ACC112 (cell line): ENCODE measurements at regions not wholly inside any gene's neighbourhood (a gene's known extent, or its start where the extent isn't known, plus 50 kb on each side); places are given as distances from the start of the nearest gene placed in this dataset.

ENCODE experiments used
- H2AFZ ChIP-seq: fragments of 200-600 bp; sonication (generic); one replicate; pipeline ENCODE4 v1.6.0; 2017; ENCODE audit warnings: antibody characterized with exemption, low read length; ENCODE audit not compliant: unreplicated experiment
- H3K27ac ChIP-seq: fragments of 200-600 bp; sonication (generic); 2 replicates; pipeline ENCODE4 v1.5.1; 2014; ENCODE audit warnings: low read depth, mild to moderate bottlenecking, antibody characterized with exemption, low read length, moderate library complexity
- H3K27me3 ChIP-seq: fragments of 200-600 bp; sonication (generic); 2 replicates; pipeline ENCODE4 v1.6.1; 2014; ENCODE audit warnings: mild to moderate bottlenecking, antibody characterized with exemption, low read length, moderate library complexity, mixed read lengths; ENCODE audit not compliant: insufficient read depth
- H3K36me3 ChIP-seq: fragments of 200-600 bp; sonication (generic); 2 replicates; pipeline ENCODE4 v1.6.1; 2016; ENCODE audit warnings: mild to moderate bottlenecking, antibody characterized with exemption, low read length, moderate library complexity, mixed read lengths; ENCODE audit not compliant: insufficient read depth
- H3K4me1 ChIP-seq: fragments of 200-600 bp; sonication (generic); one replicate; pipeline ENCODE4 v1.6.1; 2016; ENCODE audit warnings: low read length, mixed read lengths; ENCODE audit not compliant: insufficient read depth, unreplicated experiment, control insufficient read depth
- H3K4me3 ChIP-seq: fragments of 200-600 bp; sonication (generic); 2 replicates; pipeline ENCODE4 v1.5.1; 2014; ENCODE audit warnings: mild to moderate bottlenecking, low read depth, low read length
- H3K79me2 ChIP-seq: fragments of 200-600 bp; sonication (generic); one replicate; pipeline ENCODE4 v1.6.0; 2016; ENCODE audit warnings: low read length; ENCODE audit not compliant: control insufficient read depth, unreplicated experiment, insufficient read depth

GRCh38 chr3:26521261-26521660 is 101.3 kb upstream of the LRRC3B start:
- H3K27ac ChIP-seq = no peak overlapping the region
- no peak overlapping the region for H2AFZ ChIP-seq
- H3K27me3 ChIP-seq = no peaks in the 10 kb centered on the region
- no peaks in the 10 kb centered on the region for H3K4me1 ChIP-seq
- no peaks in the 10 kb centered on the region for H3K36me3 ChIP-seq
- no peaks in the 10 kb centered on the region for H3K79me2 ChIP-seq
- no peak overlapping the region for H3K4me3 ChIP-seq

- Histone ChIP-seq H3K4me1 (no peaks in the 10 kb centered on the region), H3K27ac (no peak overlapping the region), H3K27me3 (no peaks in the 10 kb centered on the region), H2AFZ (no peak overlapping the region), H3K4me3 (no peak overlapping the region), H3K79me2 (no peaks in the 10 kb centered on the region), H3K36me3 (no peaks in the 10 kb centered on the region)
Measured at GRCh38 chr3:26522919-26523318, 99.7 kb upstream of the LRRC3B start.

- Histone ChIP-seq H3K36me3 (no peaks in the 10 kb centered on the region), H2AFZ (no peak overlapping the region), H3K4me1 (no peaks in the 10 kb centered on the region), H3K27me3 (no peaks in the 10 kb centered on the region), H3K4me3 (no peak overlapping the region), H3K79me2 (no peaks in the 10 kb centered on the region), H3K27ac (no peak overlapping the region)
Measured at GRCh38 chr3:26525013-26525412, 97.6 kb upstream of the LRRC3B start.

- no peaks in the 10 kb centered on the region for H3K36me3 ChIP-seq
- H3K79me2 ChIP-seq = no peaks in the 10 kb centered on the region
- H2AFZ ChIP-seq = no peak overlapping the region
- no peaks in the 10 kb centered on the region for H3K4me1 ChIP-seq
- H3K27me3 ChIP-seq = no peaks in the 10 kb centered on the region
- no peak overlapping the region for H3K27ac ChIP-seq
- no peak overlapping the region for H3K4me3 ChIP-seq
Measured at GRCh38 chr3:26535151-26535550, 87.4 kb upstream of the LRRC3B start.

DNA sequence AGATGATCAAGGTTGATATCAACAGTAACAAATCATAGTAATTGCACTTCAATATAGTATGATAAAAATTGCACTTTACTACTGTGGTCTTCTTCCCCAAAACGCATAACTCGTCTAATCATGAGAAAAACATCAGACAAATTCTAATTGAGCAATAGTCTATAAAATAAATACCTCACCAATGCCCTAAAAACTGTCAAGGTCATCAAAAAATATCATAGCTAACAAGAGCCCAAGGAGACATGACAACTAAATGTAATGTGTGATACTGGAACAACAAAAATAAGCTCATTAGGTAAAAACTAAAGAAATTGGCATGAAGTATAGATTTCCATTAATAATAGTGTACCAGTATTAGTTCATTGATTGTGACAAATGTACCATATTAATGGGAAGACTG is 85.6 kb upstream of the LRRC3B start:
- H3K27ac ChIP-seq = no peak overlapping the region
- no peak overlapping the region for H3K4me3 ChIP-seq
- H3K4me1 ChIP-seq = no peaks in the 10 kb centered on the region
- H3K27me3 ChIP-seq = no peaks in the 10 kb centered on the region
- no peak overlapping the region for H2AFZ ChIP-seq
- no peaks in the 10 kb centered on the region for H3K36me3 ChIP-seq
- H3K79me2 ChIP-seq = no peaks in the 10 kb centered on the region

- no peak overlapping the region for H2AFZ ChIP-seq
- H3K4me3 ChIP-seq = no peak overlapping the region
- H3K36me3 ChIP-seq = no peaks in the 10 kb centered on the region
- H3K4me1 ChIP-seq = no peaks in the 10 kb centered on the region
- H3K79me2 ChIP-seq = no peaks in the 10 kb centered on the region
- no peaks in the 10 kb centered on the region for H3K27me3 ChIP-seq
- no peak overlapping the region for H3K27ac ChIP-seq
Measured at GRCh38 chr3:26550413-26550812, 72.2 kb upstream of the LRRC3B start.

DNA sequence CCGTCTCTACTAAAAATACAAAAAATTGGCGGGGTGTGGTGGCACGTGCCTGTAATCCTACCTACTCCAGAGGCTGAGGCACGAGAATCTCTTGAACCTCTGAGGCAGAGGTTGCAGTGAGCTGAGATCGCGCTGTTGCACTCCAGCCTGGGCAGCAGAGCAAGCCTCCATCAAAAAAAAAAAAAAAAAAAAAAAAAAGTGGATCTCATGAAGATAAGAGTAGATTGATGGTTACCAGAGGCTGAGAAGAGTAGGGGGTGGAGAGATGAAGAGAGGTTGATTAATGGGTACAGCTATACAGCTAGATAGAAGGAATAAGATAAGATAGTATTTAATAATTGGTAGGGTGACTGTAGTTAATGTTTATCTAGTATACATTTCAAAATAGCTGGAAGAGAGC is 65.9 kb upstream of the LRRC3B start:
- Histone ChIP-seq H3K36me3 (no peaks in the 10 kb centered on the region), H3K79me2 (no peaks in the 10 kb centered on the region), H3K4me1 (no peaks in the 10 kb centered on the region), H3K27ac (no peak overlapping the region), H3K27me3 (no peaks in the 10 kb centered on the region), H2AFZ (no peak overlapping the region), H3K4me3 (no peak overlapping the region)

- Histone ChIP-seq H3K79me2 (no peaks in the 10 kb centered on the region), H3K27me3 (no peaks in the 10 kb centered on the region), H3K36me3 (no peaks in the 10 kb centered on the region), H2AFZ (no peak overlapping the region), H3K27ac (no peak overlapping the region), H3K4me1 (no peaks in the 10 kb centered on the region), H3K4me3 (no peak overlapping the region)
Measured at GRCh38 chr3:26558257-26558656, 64.3 kb upstream of the LRRC3B start.

DNA sequence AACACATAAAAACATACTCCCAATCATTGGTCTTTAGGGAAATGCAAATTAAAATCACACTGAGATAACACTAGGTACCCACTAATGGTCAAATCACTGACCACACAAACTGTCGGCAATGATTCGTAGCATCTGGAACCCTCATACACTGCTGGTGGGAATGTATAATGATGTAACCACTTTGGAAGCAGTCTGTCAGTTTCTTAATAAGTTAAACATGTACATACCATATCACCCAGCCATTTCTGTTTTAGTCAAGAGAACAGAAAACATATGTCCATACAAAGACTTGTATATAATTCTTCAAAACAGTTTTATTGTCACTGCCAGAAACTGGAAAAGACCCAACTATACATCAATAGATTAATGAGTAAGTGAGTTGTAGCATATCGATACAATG is 63.3 kb upstream of the LRRC3B start:
- no peaks in the 10 kb centered on the region for H3K27me3 ChIP-seq
- H3K4me3 ChIP-seq = no peak overlapping the region
- H3K4me1 ChIP-seq = no peaks in the 10 kb centered on the region
- H2AFZ ChIP-seq = no peak overlapping the region
- no peaks in the 10 kb centered on the region for H3K36me3 ChIP-seq
- no peak overlapping the region for H3K27ac ChIP-seq
- H3K79me2 ChIP-seq = no peaks in the 10 kb centered on the region

DNA sequence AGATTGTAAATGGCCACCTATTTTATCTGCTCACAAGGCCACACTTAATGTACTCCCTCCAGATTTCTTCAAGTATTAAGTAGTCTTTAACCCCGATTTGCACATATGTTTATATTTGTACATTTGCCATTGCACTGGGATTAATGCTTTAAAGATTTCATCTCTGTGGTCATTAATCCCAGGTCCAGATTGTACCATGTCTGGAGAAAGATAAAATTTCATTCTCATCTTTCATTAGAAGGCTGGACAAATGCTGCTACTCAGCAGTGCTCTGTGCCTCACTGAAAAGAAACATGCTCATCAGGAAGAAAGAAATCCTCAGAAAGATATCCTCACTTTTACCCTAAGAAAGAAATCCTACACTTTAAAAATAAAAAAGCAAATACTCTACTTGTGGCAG is 62.5 kb upstream of the LRRC3B start:
- Histone ChIP-seq H3K4me3 (no peak overlapping the region), H3K36me3 (no peaks in the 10 kb centered on the region), H3K27me3 (no peaks in the 10 kb centered on the region), H3K27ac (no peak overlapping the region), H2AFZ (no peak overlapping the region), H3K79me2 (no peaks in the 10 kb centered on the region), H3K4me1 (no peaks in the 10 kb centered on the region)

- H3K79me2 ChIP-seq = no peaks in the 10 kb centered on the region
- no peaks in the 10 kb centered on the region for H3K4me1 ChIP-seq
- H2AFZ ChIP-seq = no peak overlapping the region
Measured at GRCh38 chr3:26562021-26562768, 60.4 kb upstream of the LRRC3B start.

More at GRCh38 chr3:26562021-26562768, 60.4 kb upstream of the LRRC3B start:
- Histone ChIP-seq H3K4me3 (no peak overlapping the region), H3K27ac (no peak overlapping the region), H3K27me3 (no peaks in the 10 kb centered on the region), H3K36me3 (no peaks in the 10 kb centered on the region)
